SK-N-SH (cell line): ENCODE measurements at regions not wholly inside any gene's neighbourhood (a gene's known extent, or its start where the extent isn't known, plus 50 kb on each side); places are given as distances from the start of the nearest gene placed in this dataset.

Experiments
- CTCF ChIP-seq: fragments of 200-600 bp; sonication (generic); IDR thresholded peaks from 2 replicates; pipeline ENCODE4 v1.6.1; 2017; ENCODE audit warnings: antibody characterized with exemption, mild to moderate bottlenecking, moderate library complexity
- FOSL2 ChIP-seq: IDR thresholded peaks from 2 replicates; pipeline ENCODE4 v1.4.0; 2012; ENCODE audit warnings: low read depth, mild to moderate bottlenecking, moderate library complexity, borderline replicate concordance
- POLR2AphosphoS5 ChIP-seq: IDR thresholded peaks from 2 replicates; pipeline ENCODE4 v1.6.1; 2012; ENCODE audit warnings: low read depth, low read length
- REST ChIP-seq: IDR thresholded peaks from 2 replicates; pipeline ENCODE4 v1.6.1; 2012; ENCODE audit warnings: mild to moderate bottlenecking, low read depth, low read length, moderate library complexity
- USF1 ChIP-seq: IDR thresholded peaks from 2 replicates; pipeline ENCODE4 v1.4.0; 2012; ENCODE audit warnings: low read depth, borderline replicate concordance

GRCh38 chr18:54052732-54053429, 171.6 kb downstream of the MBD2 start:
- TF ChIP-seq POLR2AphosphoS5 (no peak), USF1 (no peak), REST (no peak), FOSL2 (no peak), CTCF (no peak)
